Retinal pigment epithelial cell (primary cell): ENCODE measurements at regions not wholly inside any gene's neighbourhood (a gene's known extent, or its start where the extent isn't known, plus 50 kb on each side); places are given as distances from the start of the nearest gene placed in this dataset.

Experiments used
- DNase-seq: peaks from one replicate; pipeline ENCODE4 v3.0.0-alpha.2; 2010; ENCODE audit warnings: low read depth
- H3K4me3 ChIP-seq: 2 replicates; pipeline ENCODE4 v1.5.1; 2011; ENCODE audit warnings: mild to moderate bottlenecking, low read length, control low read depth, moderate library complexity
- TF ChIP-seq, protein P1 (sequence below): conservative IDR thresholded peaks from 2 replicates; pipeline ENCODE4 v1.5.1; 2011; ENCODE audit warnings: low read depth, low read length, control low read depth, inconsistent platforms

DNA sequence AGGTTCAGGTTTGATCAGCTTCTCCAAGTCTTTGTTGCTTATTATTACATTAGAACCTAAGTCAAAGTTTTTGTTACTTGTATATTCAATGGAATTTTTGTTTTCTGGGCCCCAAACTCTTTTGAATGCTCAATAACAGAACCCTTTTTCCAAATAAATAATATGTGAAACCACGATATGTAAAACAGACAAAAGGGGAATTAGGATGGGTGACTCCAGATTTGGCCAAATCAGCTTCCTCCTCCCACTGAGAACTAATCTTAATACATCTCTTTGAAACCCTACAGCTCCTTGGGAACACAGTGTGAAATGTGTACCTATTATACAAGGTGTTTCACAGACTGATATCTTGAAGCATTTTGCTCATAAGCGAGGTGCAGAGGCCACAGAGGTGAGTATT lies 67.0 kb upstream of the TNFSF18 start:
- TF ChIP-seq, protein P1, sequence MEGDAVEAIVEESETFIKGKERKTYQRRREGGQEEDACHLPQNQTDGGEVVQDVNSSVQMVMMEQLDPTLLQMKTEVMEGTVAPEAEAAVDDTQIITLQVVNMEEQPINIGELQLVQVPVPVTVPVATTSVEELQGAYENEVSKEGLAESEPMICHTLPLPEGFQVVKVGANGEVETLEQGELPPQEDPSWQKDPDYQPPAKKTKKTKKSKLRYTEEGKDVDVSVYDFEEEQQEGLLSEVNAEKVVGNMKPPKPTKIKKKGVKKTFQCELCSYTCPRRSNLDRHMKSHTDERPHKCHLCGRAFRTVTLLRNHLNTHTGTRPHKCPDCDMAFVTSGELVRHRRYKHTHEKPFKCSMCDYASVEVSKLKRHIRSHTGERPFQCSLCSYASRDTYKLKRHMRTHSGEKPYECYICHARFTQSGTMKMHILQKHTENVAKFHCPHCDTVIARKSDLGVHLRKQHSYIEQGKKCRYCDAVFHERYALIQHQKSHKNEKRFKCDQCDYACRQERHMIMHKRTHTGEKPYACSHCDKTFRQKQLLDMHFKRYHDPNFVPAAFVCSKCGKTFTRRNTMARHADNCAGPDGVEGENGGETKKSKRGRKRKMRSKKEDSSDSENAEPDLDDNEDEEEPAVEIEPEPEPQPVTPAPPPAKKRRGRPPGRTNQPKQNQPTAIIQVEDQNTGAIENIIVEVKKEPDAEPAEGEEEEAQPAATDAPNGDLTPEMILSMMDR, result no peak
- no peak for DNase-seq
- no peak overlapping the region for H3K4me3 ChIP-seq

DNA sequence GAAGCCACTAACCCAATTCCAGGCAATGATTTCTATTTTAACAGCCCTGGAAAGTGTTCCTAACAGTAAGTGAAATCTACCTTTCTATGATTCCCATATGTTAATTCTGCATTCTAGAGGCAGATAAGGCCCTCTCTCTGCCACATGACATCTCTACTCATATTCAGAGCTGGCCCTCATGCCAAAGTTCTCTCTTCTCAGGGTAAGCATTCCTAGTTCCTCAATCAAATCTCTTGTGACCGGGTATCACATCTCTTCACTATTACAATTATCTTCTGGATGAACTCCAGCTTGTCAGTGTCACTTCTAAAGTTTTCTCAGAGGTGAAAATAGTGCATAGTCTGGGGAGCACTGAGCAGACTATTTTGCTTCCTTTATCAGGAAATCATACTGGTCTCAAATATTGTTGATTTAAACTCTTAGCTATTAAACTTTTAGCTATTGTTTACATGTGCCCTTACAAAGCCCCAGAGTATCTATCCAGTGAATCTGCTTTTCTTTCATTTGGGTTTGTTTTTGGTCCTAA lies 66.4 kb upstream of the TNFSF18 start:
- no peak for DNase-seq
- no peak overlapping the region for H3K4me3 ChIP-seq
- TF ChIP-seq, protein P1, result no peak

DNA sequence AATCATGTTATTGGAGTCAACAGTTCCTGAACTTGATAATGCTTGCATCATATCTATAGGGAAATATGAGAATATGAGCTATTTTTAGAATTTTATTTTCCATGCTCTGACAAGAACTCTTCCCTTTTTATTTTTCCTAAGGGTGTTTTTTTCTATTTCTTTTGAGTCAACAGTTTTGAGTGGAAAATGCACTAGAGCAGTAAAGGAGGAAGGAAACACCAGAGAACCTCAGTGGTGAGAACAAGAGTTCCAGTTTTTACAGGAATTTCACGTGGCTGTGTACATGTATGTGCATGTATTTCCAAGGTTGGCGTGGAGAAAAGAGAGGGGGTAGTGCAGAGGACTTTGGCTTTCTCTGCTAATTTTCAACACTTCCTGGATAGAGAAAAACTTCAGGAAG lies 63.6 kb upstream of the TNFSF18 start:
- no peak for DNase-seq
- TF ChIP-seq, protein P1, result no peak
- no peak overlapping the region for H3K4me3 ChIP-seq

DNA sequence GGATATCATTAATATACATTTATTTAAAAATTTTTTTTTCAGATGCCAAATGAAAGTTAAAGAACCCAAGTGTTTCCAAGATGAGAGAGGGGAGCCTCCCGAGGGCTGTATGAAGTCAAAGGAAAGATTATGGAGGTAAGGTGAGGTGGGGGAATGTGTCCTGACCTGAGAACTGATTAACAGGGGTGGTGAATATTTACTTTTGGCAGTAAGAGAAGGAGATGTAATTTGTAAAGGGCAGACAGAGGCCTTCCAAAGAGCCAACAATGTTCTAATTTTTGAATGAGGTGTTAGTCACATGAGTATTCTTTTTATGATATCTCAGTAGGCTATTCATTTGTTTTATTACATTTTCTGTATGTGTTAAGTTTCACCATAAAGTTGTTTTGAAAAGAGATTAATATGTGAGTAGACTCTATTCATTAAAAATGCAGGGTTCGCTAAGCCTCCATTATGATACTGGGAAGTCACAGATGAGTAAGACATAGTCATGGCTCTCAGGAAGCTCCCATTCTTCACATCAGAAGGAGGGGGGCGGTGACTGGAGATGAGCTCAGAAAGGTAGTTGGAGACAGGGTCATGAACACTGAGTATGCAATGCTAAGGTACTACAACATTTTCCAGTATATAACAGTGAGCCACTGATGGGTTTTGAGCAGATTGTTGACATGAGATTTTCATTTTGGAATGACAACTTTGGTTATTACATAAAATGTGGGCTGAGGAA lies 62.4 kb upstream of the TNFSF18 start:
- H3K4me3 ChIP-seq, result no peak overlapping the region
- TF ChIP-seq, protein P1, result no peak
- DNase-seq, result no peak

DNA sequence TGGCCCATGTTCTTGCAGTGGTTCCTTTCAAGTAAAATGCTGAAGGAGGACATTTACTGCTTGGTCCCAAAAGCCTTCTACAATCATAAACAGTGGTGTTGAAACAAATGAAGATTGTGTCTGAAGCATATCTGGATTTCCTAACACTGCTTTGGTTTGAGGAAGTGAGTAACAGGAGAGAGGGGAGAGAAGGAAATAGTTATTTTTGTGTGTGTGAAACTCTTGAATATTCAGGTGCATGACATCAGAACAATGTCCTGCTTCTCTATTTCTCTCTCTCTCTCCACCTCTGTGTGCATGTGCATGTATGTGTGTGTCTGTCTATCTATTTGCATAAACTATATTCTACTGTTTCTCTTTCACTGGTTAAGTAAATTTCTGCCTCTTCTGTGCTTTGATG lies 61.4 kb upstream of the TNFSF18 start:
- TF ChIP-seq, protein P1, result no peak
- no peak overlapping the region for H3K4me3 ChIP-seq
- no peak for DNase-seq

DNA sequence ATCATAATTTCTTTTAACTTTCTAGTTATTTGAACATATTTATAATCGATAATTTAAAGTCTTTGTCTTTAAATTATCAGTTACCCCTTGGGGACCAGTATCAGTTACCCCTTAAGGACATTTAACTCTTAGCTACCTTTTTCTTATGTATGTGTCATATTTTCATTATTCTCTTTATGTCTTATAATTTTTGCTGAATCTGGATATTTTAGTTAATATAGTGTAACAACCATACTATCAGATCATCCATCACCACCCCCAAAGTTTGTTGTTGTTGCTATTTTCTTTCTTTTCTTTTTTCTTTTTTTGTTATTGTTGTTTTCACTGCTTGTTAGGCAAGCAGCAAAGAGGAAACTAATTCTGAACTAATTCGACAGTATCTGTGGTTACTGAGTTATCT lies 57.0 kb upstream of the TNFSF18 start:
- no peak for DNase-seq
- TF ChIP-seq, protein P1, result no peak
- no peak overlapping the region for H3K4me3 ChIP-seq

DNA sequence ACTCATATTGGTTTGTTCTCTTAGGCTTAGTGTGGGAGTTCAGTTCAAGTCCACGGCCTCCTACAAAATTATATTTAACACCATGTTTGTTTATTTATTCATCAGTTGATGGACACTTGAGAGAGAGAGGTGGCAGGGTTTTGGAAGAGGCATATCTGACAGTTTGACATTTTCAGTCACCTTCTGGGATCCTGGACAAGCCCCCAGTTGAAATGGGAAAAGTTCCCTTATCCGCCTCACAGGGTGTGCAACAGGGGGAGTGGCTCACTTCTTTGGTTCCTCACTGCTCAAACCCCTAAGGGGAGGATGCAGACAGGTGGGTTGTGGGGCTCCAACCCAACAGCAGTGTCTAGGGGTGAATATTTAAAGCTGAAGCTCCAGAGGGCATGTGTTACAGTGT lies 52.3 kb upstream of the TNFSF18 start:
- TF ChIP-seq, protein P1, result no peak
- no peak overlapping the region for H3K4me3 ChIP-seq
- no peak for DNase-seq
